Endothelial cell of umbilical vein (primary cell): ENCODE measurements at regions not wholly inside any gene's neighbourhood (a gene's known extent, or its start where the extent isn't known, plus 50 kb on each side); places are given as distances from the start of the nearest gene placed in this dataset.

Experiments used
- BruUV-seq: library from RNA; stranded (reverse); fragments of 400-500 nt; replicated peaks from 2 replicates; lab custom pipeline; 2021; lab: Mats Ljungman, UMichigan
- CTCF ChIA-PET: fragments of 300-600, 350-600 bp; sonication (Branson Sonifier 250); formaldehyde crosslinking; loops from one replicate; lab custom pipeline; 2021; ENCODE audit warnings: antibody characterized with exemption, inconsistent platforms; lab: Charles Lee
- POLR2A ChIA-PET: fragments of 300-600, 350-600 bp; sonication (Branson Sonifier 250); formaldehyde crosslinking; loops from one replicate; lab custom pipeline; 2021; ENCODE audit warnings: antibody characterized with exemption, inconsistent platforms; lab: Charles Lee
- DNase-seq: peaks from one replicate; pipeline ENCODE4 v3.0.0-alpha.2; 2011; ENCODE audit warnings: low read depth, low spot score
- FAIRE-seq: peaks from 2 replicates; lab custom pipeline; 2011; peaks lifted over from hg19 to GRCh38; lab: Jason Lieb, UNC
- H2AFZ ChIP-seq: 2 replicates; pipeline ENCODE4 v1.6.0; 2012; ENCODE audit warnings: low read depth, low read length, control low read depth, inconsistent platforms
- H3K27ac ChIP-seq: 2 replicates; pipeline ENCODE4 v1.5.1; 2011; ENCODE audit warnings: low read depth, mild to moderate bottlenecking, control low read depth, low read length, moderate library complexity; ENCODE audit not compliant: insufficient read depth
- H3K27me3 ChIP-seq, 2 experiments: 2 replicates each; pipeline versions ENCODE4 v1.6.0 to v1.6.1; 2011; ENCODE audit warnings: low read length in 2 of 2, mixed read lengths in 1 of 2; ENCODE audit not compliant: control insufficient read depth in 2 of 2, insufficient read depth in 2 of 2
- H3K36me3 ChIP-seq, 2 experiments: 2 replicates in 1 of 2; 3 replicates in 1 of 2; pipeline ENCODE4 v1.5.1; 2011; ENCODE audit warnings: low read length in 2 of 2, mild to moderate bottlenecking in 1 of 2, moderate library complexity in 1 of 2; ENCODE audit not compliant: control insufficient read depth in 2 of 2, insufficient read depth in 2 of 2; ENCODE audit errors: extremely low read depth in 1 of 2
- H3K4me1 ChIP-seq: 3 replicates; pipeline ENCODE4 v1.5.1; 2011; ENCODE audit warnings: mild to moderate bottlenecking, low read length; ENCODE audit not compliant: control insufficient read depth, insufficient read depth; ENCODE audit errors: extremely low read depth
- H3K4me2 ChIP-seq: 2 replicates; pipeline ENCODE4 v1.6.1; 2011; ENCODE audit warnings: low read length, control low read depth, mixed read lengths; ENCODE audit not compliant: insufficient read depth
- H3K4me3 ChIP-seq, 3 experiments: fragments of 200-600 bp in 1 of 3; sonication (generic), shearing (Covaris generic) in 1 of 3; replicated peaks in 1 of 3; 2 replicates each; pipeline ENCODE4 v1.5.1; 2011 to 2016; ENCODE audit warnings: control low read depth in 3 of 3, low read length in 3 of 3, mild to moderate bottlenecking in 2 of 3, inconsistent platforms in 1 of 3, low read depth in 1 of 3, moderate library complexity in 1 of 3; ENCODE audit not compliant: insufficient read depth in 1 of 3
- H3K79me2 ChIP-seq: 2 replicates; pipeline ENCODE4 v1.6.0; 2012; ENCODE audit warnings: low read length, inconsistent platforms; ENCODE audit not compliant: control insufficient read depth, insufficient read depth
- H3K9ac ChIP-seq: replicated peaks from 2 replicates; pipeline ENCODE3; 2011; ENCODE audit warnings: low read length, control low read depth; ENCODE audit not compliant: insufficient read depth; ENCODE audit errors: extremely low read depth
- H3K9me1 ChIP-seq: replicated peaks from 3 replicates; pipeline ENCODE4 v1.6.0; 2011; ENCODE audit warnings: mild to moderate bottlenecking, low read length; ENCODE audit not compliant: control insufficient read depth, insufficient read depth; ENCODE audit errors: extremely low read depth
- H3K9me3 ChIP-seq: replicated peaks from 2 replicates; pipeline ENCODE4 v1.5.1; 2012; ENCODE audit warnings: low read length, inconsistent platforms; ENCODE audit not compliant: control insufficient read depth, insufficient read depth
- H4K20me1 ChIP-seq: replicated peaks from 2 replicates; pipeline ENCODE3; 2011; ENCODE audit warnings: mild to moderate bottlenecking, low read length; ENCODE audit not compliant: control insufficient read depth, insufficient read depth; ENCODE audit errors: extremely low read depth
- CTCF ChIP-seq, 2 donors: IDR thresholded peaks; 1 replicate in 1 of 2; 2 replicates in 1 of 2; pipeline ENCODE4 v1.5.1; 2011; ENCODE audit warnings: low read length in 2 of 2, mild to moderate bottlenecking in 2 of 2, moderate library complexity in 2 of 2, control low read depth in 1 of 2, inconsistent platforms in 1 of 2, low read depth in 1 of 2; ENCODE audit not compliant: insufficient read depth in 1 of 2; ENCODE audit errors: extremely low read depth in 1 of 2
- EZH2 ChIP-seq: IDR thresholded peaks from 2 replicates; pipeline ENCODE4 v1.6.1; 2012; ENCODE audit warnings: borderline replicate concordance, low read depth, mild to moderate bottlenecking, moderate library complexity, low read length, inconsistent platforms; ENCODE audit not compliant: severe bottlenecking
- FOS ChIP-seq: IDR thresholded peaks from 2 replicates; pipeline ENCODE4 v1.6.1; 2011; ENCODE audit warnings: mild to moderate bottlenecking, low read length, moderate library complexity, borderline replicate concordance; ENCODE audit not compliant: insufficient read depth
- GATA2 ChIP-seq: IDR thresholded peaks from 2 replicates; pipeline ENCODE4 v1.7.0; 2011; ENCODE audit warnings: low read depth, mild to moderate bottlenecking, moderate library complexity, mixed read lengths, low read length; ENCODE audit not compliant: insufficient read length, insufficient read depth
- JUN ChIP-seq: IDR thresholded peaks from 2 replicates; pipeline ENCODE4 v1.6.1; 2011; ENCODE audit warnings: borderline replicate concordance, low read depth; ENCODE audit not compliant: insufficient read length, insufficient read depth
- MAX ChIP-seq: IDR thresholded peaks from 2 replicates; pipeline ENCODE4 v1.6.1; 2011; ENCODE audit not compliant: insufficient read depth, insufficient read length
- MYC ChIP-seq: IDR thresholded peaks from one replicate; pipeline ENCODE4 v1.6.1; 2011; ENCODE audit warnings: mild to moderate bottlenecking, low read depth, low read length
- POLR2A ChIP-seq: IDR thresholded peaks from 2 replicates; pipeline ENCODE4 v1.6.1; 2012; ENCODE audit warnings: low read depth, mild to moderate bottlenecking, control low read depth, low read length
- POLR2AphosphoS5 ChIP-seq: IDR thresholded peaks from 2 replicates; pipeline ENCODE4 v1.6.1; 2012; ENCODE audit warnings: low read depth, mild to moderate bottlenecking, control low read depth, low read length, moderate library complexity; ENCODE audit not compliant: insufficient read depth
- dilution Hi-C: fragments of 300-500 bp; cut with MboI; formaldehyde crosslinking; loops from one replicate; pipeline ENCODE4 v1.15.0; 2019; ENCODE audit warnings: low sequenced_read_pairs; ENCODE audit not compliant: extremely low pct_ligation_motif_present
- intact Hi-C: fragments of 100-400 bp; cut with micrococcal nuclease; formaldehyde crosslinking; loops from one replicate; pipeline ENCODE4 v1.10.0; 2022

- Histone ChIP-seq H3K27ac (no peak overlapping the region), H3K4me3 (no peak overlapping the region), H3K9me3 (no peaks in the 10 kb centered on the region), H3K36me3 (no peaks in the 10 kb centered on the region), H3K4me2 (no peak overlapping the region), H3K9ac (no peak overlapping the region), H3K4me1 (no peaks in the 10 kb centered on the region), H3K9me1 (no peaks in the 10 kb centered on the region), H3K27me3 (peaks cover 12% of the 10 kb centered on the region in 2 experiments), H3K79me2 (no peaks in the 10 kb centered on the region), H2AFZ (no peak overlapping the region), H4K20me1 (no peaks in the 10 kb centered on the region)
- POLR2A ChIA-PET: no interaction called here
- no TSS peak for BruUV-seq
- DNase-seq (no peak), FAIRE-seq (no peak)
- no peak for TF ChIP-seq JUN
- TF ChIP-seq POLR2AphosphoS5: no peak
- no peak for TF ChIP-seq MYC
- no peak for TF ChIP-seq FOS
- TF ChIP-seq MAX: no peak
- TF ChIP-seq GATA2: no peak
- no peak for TF ChIP-seq CTCF (IDR thresholded peaks at IDR 0.05; ENCODE audit: extremely low read depth in 1 of 2, insufficient read depth in 1 of 2, low read depth in 1 of 2, low read length in 2 of 2)
- TF ChIP-seq POLR2A: no peak
- TF ChIP-seq EZH2: no peak
- intact Hi-C loops: no loop called here
- CTCF ChIA-PET: no interaction called here
- dilution Hi-C loops: no loop called here
These were observed 189.1 kb upstream of the ZMIZ1 start for GRCh38 chr10:78879621-78880020.
